ENCODE measurements at regions not wholly inside any gene's neighbourhood (a gene's known extent, or its start where the extent isn't known, plus 50 kb on each side); places are given as distances from the start of the nearest gene placed in this dataset.

DNA sequence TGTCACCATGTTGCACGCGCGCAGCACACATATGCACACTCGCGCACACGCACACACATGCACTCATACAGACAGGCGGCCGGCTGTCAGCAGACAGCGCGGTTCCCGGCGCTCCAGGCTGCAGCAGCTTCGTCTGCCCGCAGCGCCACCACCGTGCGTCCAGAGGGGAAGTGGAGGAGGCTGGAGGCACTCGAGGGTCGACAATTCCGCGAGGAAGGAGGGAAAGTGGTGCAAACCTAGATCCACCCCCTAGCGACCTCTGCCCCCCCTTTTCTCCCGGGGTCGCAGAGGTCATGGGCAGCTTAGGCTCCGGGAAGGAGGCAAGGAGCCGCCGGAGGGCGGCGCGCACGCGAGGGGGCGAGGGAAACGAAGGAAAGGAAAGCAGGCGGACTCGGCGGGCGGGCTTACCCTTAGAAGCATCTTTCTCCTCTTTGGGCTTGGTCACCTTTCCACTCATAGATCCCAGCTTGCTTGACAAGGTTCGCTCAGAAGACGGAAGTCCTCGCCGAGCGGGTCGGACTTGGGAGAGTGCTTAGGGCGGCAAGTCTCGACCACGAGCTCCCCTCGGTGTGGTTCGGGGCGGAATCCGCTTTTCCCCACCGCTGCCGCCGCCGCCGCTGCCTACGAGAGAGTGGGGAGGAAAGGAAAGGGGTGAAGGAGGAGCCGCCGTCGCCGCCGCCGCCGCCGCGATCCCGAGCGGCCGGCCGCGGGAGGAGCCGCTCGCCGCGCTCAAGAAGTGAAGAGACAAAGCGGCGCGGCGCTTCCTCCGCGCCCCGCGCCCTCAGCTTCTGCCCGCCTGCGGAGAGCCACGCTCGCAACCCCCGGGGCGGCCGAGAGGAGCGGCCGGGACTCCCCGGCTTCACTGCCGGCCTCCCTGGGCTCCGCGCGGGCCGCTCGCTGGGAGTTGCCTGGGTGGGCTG, 326.6 kb upstream of the F9 start:
- H3K9ac ChIP-seq (ENCODE audit: low read length): peak overlapping the region; percentile 75
- H2BK12ac ChIP-seq (ENCODE audit: low read length in 2 of 2): no peak overlapping the region
- no peak overlapping the region for H2AK5ac ChIP-seq (ENCODE audit: low read length, severe bottlenecking)
- WGBS: 2% methylated on average over 21 of the region's 99 CpGs
- H3K36me3 ChIP-seq (ENCODE audit: control insufficient read depth in 1 of 2, insufficient read depth in 2 of 2, low read depth in 1 of 2, low read length in 2 of 2): no peaks in the 10 kb centered on the region
- no peak overlapping the region for H4K8ac ChIP-seq (ENCODE audit: low read length)
- peaks cover 29 to 34% of the 10 kb centered on the region in 2 experiments for H3K27me3 ChIP-seq (ENCODE audit: control insufficient read depth in 1 of 2, insufficient read depth in 1 of 2, low read length in 2 of 2)
- no peak for DNase-seq
- peaks cover 9% of the 10 kb centered on the region for H3K4me1 ChIP-seq (ENCODE audit: control insufficient read depth, insufficient read depth, low read depth, low read length)
- H3K23ac ChIP-seq (ENCODE audit: low read length in 2 of 2): no peak overlapping the region
- H2BK15ac ChIP-seq (ENCODE audit: low read depth, poor library complexity, severe bottlenecking): no peak overlapping the region
- no peak overlapping the region for H3K27ac ChIP-seq (ENCODE audit: low read length, poor library complexity, severe bottlenecking)
- no peaks in the 10 kb centered on the region for H3K79me1 ChIP-seq (replicated peaks; ENCODE audit: low read length, poor library complexity, severe bottlenecking)
- H2BK5ac ChIP-seq (ENCODE audit: low read depth, low read length, poor library complexity, severe bottlenecking): no peak overlapping the region
- H2BK120ac ChIP-seq (ENCODE audit: low read depth, low read length): no peak overlapping the region
- H4K91ac ChIP-seq (ENCODE audit: low read length): no peak overlapping the region
- H3K4me3 ChIP-seq (ENCODE audit: insufficient read depth in 1 of 2, low read depth in 1 of 2, low read length in 2 of 2): peak overlapping the region; percentile 52 to 77
- no peak overlapping the region for H3K14ac ChIP-seq (ENCODE audit: low read length in 2 of 2)
- no peak overlapping the region for H2AFZ ChIP-seq (ENCODE audit: low read depth, low read length)
- H3K4me2 ChIP-seq (ENCODE audit: low read length, poor library complexity, severe bottlenecking): peak overlapping the region; percentile 83
- H3K9me3 ChIP-seq (ENCODE audit: control insufficient read depth, low read length): no peaks in the 10 kb centered on the region
- no peak overlapping the region for H3K4ac ChIP-seq (ENCODE audit: low read depth in 1 of 2, low read length in 2 of 2)
- H3K18ac ChIP-seq (ENCODE audit: low read depth in 1 of 2, low read length in 2 of 2): no peak overlapping the region

DNA sequence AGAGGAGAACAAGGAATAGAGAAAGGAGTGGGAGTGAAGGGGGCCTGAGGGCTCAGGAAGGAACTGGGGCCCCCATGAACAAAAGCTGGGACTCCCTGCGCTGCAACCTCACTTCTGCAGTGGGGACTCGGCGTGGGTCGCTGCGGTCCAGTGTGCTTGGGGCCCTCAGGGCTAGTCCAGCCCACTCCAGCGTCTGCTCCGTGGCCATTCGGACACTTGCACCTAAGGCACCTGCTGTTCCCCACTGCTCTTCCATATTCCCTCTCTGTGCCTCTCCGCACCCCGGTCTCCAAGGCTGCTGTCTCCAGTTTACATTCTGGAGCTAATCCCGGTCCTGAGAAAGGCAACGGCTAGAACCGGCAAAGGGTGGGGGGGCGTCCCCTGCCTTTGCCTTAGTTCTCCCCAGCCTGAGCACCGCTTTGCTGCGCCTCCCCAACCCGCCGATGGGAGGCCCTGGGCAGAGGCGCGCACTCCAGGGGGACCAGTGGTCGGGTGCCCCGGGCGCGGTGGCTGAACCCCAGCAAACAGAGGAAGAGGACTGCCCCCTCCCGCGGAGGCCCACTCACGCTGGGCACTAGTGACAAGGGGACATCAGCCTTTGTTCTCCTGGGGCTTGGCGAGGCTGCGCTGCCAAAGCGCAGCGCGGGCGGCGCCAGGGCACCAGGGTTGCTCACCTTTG, 327.7 kb upstream of the F9 start:
- H2BK12ac ChIP-seq (ENCODE audit: low read length in 2 of 2): no peak overlapping the region
- no peak overlapping the region for H4K8ac ChIP-seq (ENCODE audit: low read length)
- no peak overlapping the region for H3K23ac ChIP-seq (ENCODE audit: low read length in 2 of 2)
- H3K27me3 ChIP-seq (ENCODE audit: control insufficient read depth in 1 of 2, insufficient read depth in 1 of 2, low read length in 2 of 2): peaks cover 21 to 30% of the 10 kb centered on the region in 2 experiments
- H3K9me3 ChIP-seq (ENCODE audit: control insufficient read depth, low read length): no peaks in the 10 kb centered on the region
- no peak for DNase-seq
- H3K79me1 ChIP-seq (replicated peaks; ENCODE audit: low read length, poor library complexity, severe bottlenecking): no peaks in the 10 kb centered on the region
- H2BK15ac ChIP-seq (ENCODE audit: low read depth, poor library complexity, severe bottlenecking): no peak overlapping the region
- H3K4me2 ChIP-seq (ENCODE audit: low read length, poor library complexity, severe bottlenecking): no peak overlapping the region
- H2BK5ac ChIP-seq (ENCODE audit: low read depth, low read length, poor library complexity, severe bottlenecking): no peak overlapping the region
- no peak overlapping the region for H3K18ac ChIP-seq (ENCODE audit: low read depth in 1 of 2, low read length in 2 of 2)
- no peaks in the 10 kb centered on the region for H3K36me3 ChIP-seq (ENCODE audit: control insufficient read depth in 1 of 2, insufficient read depth in 2 of 2, low read depth in 1 of 2, low read length in 2 of 2)
- H2BK120ac ChIP-seq (ENCODE audit: low read depth, low read length): no peak overlapping the region
- H3K4ac ChIP-seq (ENCODE audit: low read depth in 1 of 2, low read length in 2 of 2): no peak overlapping the region
- no peak overlapping the region for H2AK5ac ChIP-seq (ENCODE audit: low read length, severe bottlenecking)
- WGBS: 1% methylated on average over 29 of the region's 34 CpGs
- H2AFZ ChIP-seq (ENCODE audit: low read depth, low read length): no peak overlapping the region
- no peak overlapping the region for H3K14ac ChIP-seq (ENCODE audit: low read length in 2 of 2)
- H3K4me3 ChIP-seq (ENCODE audit: insufficient read depth in 1 of 2, low read depth in 1 of 2, low read length in 2 of 2): no peak overlapping the region
- no peak overlapping the region for H3K27ac ChIP-seq (ENCODE audit: low read length, poor library complexity, severe bottlenecking)
- H3K4me1 ChIP-seq (ENCODE audit: control insufficient read depth, insufficient read depth, low read depth, low read length): peaks cover 9% of the 10 kb centered on the region
- H4K91ac ChIP-seq (ENCODE audit: low read length): no peak overlapping the region
- no peak overlapping the region for H3K9ac ChIP-seq (ENCODE audit: low read length)

DNA sequence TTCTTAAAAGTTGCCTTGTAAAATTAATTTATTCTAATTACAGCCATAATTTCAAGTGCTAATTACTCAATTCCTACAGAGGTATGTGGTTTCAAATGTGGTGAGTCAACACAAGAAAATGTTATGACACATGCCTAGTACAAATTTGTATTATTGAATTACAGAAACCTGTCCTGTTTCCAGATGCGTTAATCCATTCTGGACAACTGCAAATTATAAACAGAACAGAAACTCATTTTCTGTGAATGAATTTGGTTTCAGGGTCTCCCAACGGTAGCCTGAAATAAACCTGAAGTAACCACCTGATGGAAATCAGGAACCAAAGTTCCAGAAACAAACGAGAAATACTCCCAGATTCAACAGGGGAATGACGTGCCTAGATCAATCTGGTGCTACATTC, 328.6 kb upstream of the F9 start:
- Histone ChIP-seq H2BK12ac (ENCODE audit: low read length in 2 of 2) (no peak overlapping the region), H2AFZ (ENCODE audit: low read depth, low read length) (no peak overlapping the region), H3K23ac (ENCODE audit: low read length in 2 of 2) (no peak overlapping the region), H4K91ac (ENCODE audit: low read length) (no peak overlapping the region), H3K9ac (ENCODE audit: low read length) (no peak overlapping the region), H3K79me1 (replicated peaks; ENCODE audit: low read length, poor library complexity, severe bottlenecking) (no peaks in the 10 kb centered on the region), H3K27me3 (ENCODE audit: control insufficient read depth in 1 of 2, insufficient read depth in 1 of 2, low read length in 2 of 2) (peaks cover 11 to 25% of the 10 kb centered on the region in 2 experiments), H3K4me1 (ENCODE audit: control insufficient read depth, insufficient read depth, low read depth, low read length) (peaks cover 9% of the 10 kb centered on the region), H2BK120ac (ENCODE audit: low read depth, low read length) (no peak overlapping the region), H2BK15ac (ENCODE audit: low read depth, poor library complexity, severe bottlenecking) (no peak overlapping the region), H3K4ac (ENCODE audit: low read depth in 1 of 2, low read length in 2 of 2) (no peak overlapping the region), H3K14ac (ENCODE audit: low read length in 2 of 2) (no peak overlapping the region), H4K8ac (ENCODE audit: low read length) (no peak overlapping the region), H3K27ac (ENCODE audit: low read length, poor library complexity, severe bottlenecking) (no peak overlapping the region), H3K4me3 (ENCODE audit: insufficient read depth in 1 of 2, low read depth in 1 of 2, low read length in 2 of 2) (no peak overlapping the region), H3K9me3 (ENCODE audit: control insufficient read depth, low read length) (no peaks in the 10 kb centered on the region), H2AK5ac (ENCODE audit: low read length, severe bottlenecking) (no peak overlapping the region), H3K36me3 (ENCODE audit: control insufficient read depth in 1 of 2, insufficient read depth in 2 of 2, low read depth in 1 of 2, low read length in 2 of 2) (no peaks in the 10 kb centered on the region), H2BK5ac (ENCODE audit: low read depth, low read length, poor library complexity, severe bottlenecking) (no peak overlapping the region), H3K18ac (ENCODE audit: low read depth in 1 of 2, low read length in 2 of 2) (no peak overlapping the region), H3K4me2 (ENCODE audit: low read length, poor library complexity, severe bottlenecking) (no peak overlapping the region)
- WGBS: 51% methylated on average over 4 of the region's 4 CpGs
- DNase-seq: no peak

DNA sequence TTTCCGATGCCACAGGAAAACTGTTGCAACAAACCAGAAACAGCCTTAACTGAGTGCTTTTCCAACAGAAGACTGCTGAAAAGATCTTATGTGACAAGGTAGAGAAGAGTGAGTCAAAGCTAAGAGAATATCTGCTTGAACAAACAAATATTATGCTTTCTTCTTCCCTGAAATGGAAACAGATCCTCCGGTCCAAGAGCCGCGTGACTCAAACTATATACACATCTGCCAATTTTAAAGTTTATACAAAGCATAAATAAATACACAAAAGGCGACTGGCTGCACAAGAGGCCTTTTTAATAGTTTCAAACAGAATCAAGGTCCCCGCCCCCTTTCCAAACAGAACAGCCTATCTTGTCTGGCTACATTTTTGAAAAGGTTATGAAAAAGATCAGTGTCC, 329.7 kb upstream of the F9 start:
- no peak overlapping the region for H2BK12ac ChIP-seq (ENCODE audit: low read length in 2 of 2)
- WGBS: 78% methylated on average over 4 of the region's 6 CpGs

More for the DNA sequence above, 329.7 kb upstream of the F9 start:
- H3K27me3 ChIP-seq (ENCODE audit: control insufficient read depth in 1 of 2, insufficient read depth in 1 of 2, low read length in 2 of 2): peaks cover 0 to 20% of the 10 kb centered on the region in 2 experiments
- no peak overlapping the region for H3K18ac ChIP-seq (ENCODE audit: low read depth in 1 of 2, low read length in 2 of 2)
- no peaks in the 10 kb centered on the region for H3K79me1 ChIP-seq (replicated peaks; ENCODE audit: low read length, poor library complexity, severe bottlenecking)
- no peak overlapping the region for H3K4me3 ChIP-seq (ENCODE audit: insufficient read depth in 1 of 2, low read depth in 1 of 2, low read length in 2 of 2)
- H3K4me1 ChIP-seq (ENCODE audit: control insufficient read depth, insufficient read depth, low read depth, low read length): peaks cover 9% of the 10 kb centered on the region
- no peak for DNase-seq
- H2AK5ac ChIP-seq (ENCODE audit: low read length, severe bottlenecking): no peak overlapping the region
- H3K9me3 ChIP-seq (ENCODE audit: control insufficient read depth, low read length): no peaks in the 10 kb centered on the region
- H2BK5ac ChIP-seq (ENCODE audit: low read depth, low read length, poor library complexity, severe bottlenecking): no peak overlapping the region
- no peak overlapping the region for H3K4ac ChIP-seq (ENCODE audit: low read depth in 1 of 2, low read length in 2 of 2)
- no peak overlapping the region for H3K4me2 ChIP-seq (ENCODE audit: low read length, poor library complexity, severe bottlenecking)
- H3K27ac ChIP-seq (ENCODE audit: low read length, poor library complexity, severe bottlenecking): no peak overlapping the region
- no peaks in the 10 kb centered on the region for H3K36me3 ChIP-seq (ENCODE audit: control insufficient read depth in 1 of 2, insufficient read depth in 2 of 2, low read depth in 1 of 2, low read length in 2 of 2)
- H4K91ac ChIP-seq (ENCODE audit: low read length): no peak overlapping the region
- H3K14ac ChIP-seq (ENCODE audit: low read length in 2 of 2): no peak overlapping the region
- no peak overlapping the region for H2BK120ac ChIP-seq (ENCODE audit: low read depth, low read length)
- no peak overlapping the region for H3K23ac ChIP-seq (ENCODE audit: low read length in 2 of 2)
- no peak overlapping the region for H2BK15ac ChIP-seq (ENCODE audit: low read depth, poor library complexity, severe bottlenecking)
- no peak overlapping the region for H2AFZ ChIP-seq (ENCODE audit: low read depth, low read length)
- no peak overlapping the region for H3K9ac ChIP-seq (ENCODE audit: low read length)
- H4K8ac ChIP-seq (ENCODE audit: low read length): no peak overlapping the region
